SK-N-SH (cell line): ENCODE measurements at regions not wholly inside any gene's neighbourhood (a gene's known extent, or its start where the extent isn't known, plus 50 kb on each side); places are given as distances from the start of the nearest gene placed in this dataset.
A peak's percentile ranks its signal among the peaks of the same experiment; 100 is the strongest.

Experiments used
- CTCF ChIA-PET: fragments of 300-600, 350-600 bp; formaldehyde crosslinking; extraction: SDS; loops from one replicate; lab custom pipeline; 2021; lab: Yijun Ruan, JAX
- POLR2A ChIA-PET: fragments of 350-600 bp; sonication (Branson Sonifier 250); formaldehyde crosslinking; extraction: SDS; loops from one replicate; lab custom pipeline; 2020; ENCODE audit warnings: antibody characterized with exemption, inconsistent platforms; lab: Yijun Ruan, JAX
- DNase-seq: peaks from one replicate; pipeline ENCODE4 v3.0.0; 2012
- H2AFZ ChIP-seq: fragments of 200-600 bp; sonication (generic); 2 replicates; pipeline ENCODE4 v1.8.1; 2016; ENCODE audit warnings: antibody characterized with exemption, mild to moderate bottlenecking, low read depth
- H3F3A ChIP-seq: fragments of 200-600 bp; sonication (generic); replicated peaks from 2 replicates; pipeline ENCODE3; 2016; ENCODE audit warnings: antibody characterized with exemption, mild to moderate bottlenecking; ENCODE audit not compliant: insufficient read depth
- H3K27ac ChIP-seq, 2 experiments: fragments of 200-500 bp in 1 of 2; fragments of 200-600 bp in 1 of 2; sonication (Bioruptor generic) in 1 of 2; sonication (generic), shearing (Covaris generic) in 1 of 2; 2 replicates each; pipeline versions ENCODE4 v1.5.1 to v1.6.1; 2014 to 2016; ENCODE audit warnings: low read depth in 2 of 2, inconsistent platforms in 1 of 2, low read length in 1 of 2, mild to moderate bottlenecking in 1 of 2, mixed read lengths in 1 of 2
- H3K27me3 ChIP-seq: fragments of 200-600 bp; sonication (generic), shearing (Covaris generic); 2 replicates; pipeline ENCODE4 v1.6.1; 2016; ENCODE audit warnings: mixed run types; ENCODE audit not compliant: insufficient read depth
- H3K36me3 ChIP-seq, 2 experiments: fragments of 200-500 bp in 1 of 2; fragments of 200-600 bp in 1 of 2; sonication (Bioruptor generic) in 1 of 2; sonication (generic) in 1 of 2; replicated peaks in 1 of 2; 2 replicates each; pipeline versions ENCODE3 to v1.5.1; 2014 to 2016; ENCODE audit warnings: low read length in 1 of 2, mild to moderate bottlenecking in 1 of 2; ENCODE audit not compliant: insufficient read depth in 2 of 2, control insufficient read depth in 1 of 2
- H3K4me1 ChIP-seq, 2 experiments: fragments of 200-500 bp in 1 of 2; fragments of 200-600 bp in 1 of 2; sonication (Bioruptor generic) in 1 of 2; sonication (generic), shearing (Covaris generic) in 1 of 2; 2 replicates each; pipeline versions ENCODE4 v1.5.1 to v1.6.1; 2014 to 2016; ENCODE audit warnings: low read depth in 1 of 2, low read length in 1 of 2, mixed run types in 1 of 2; ENCODE audit not compliant: insufficient read depth in 2 of 2, control insufficient read depth in 1 of 2
- H3K4me2 ChIP-seq: fragments of 200-600 bp; sonication (generic), shearing (Covaris generic); 2 replicates; pipeline ENCODE4 v1.6.1; 2017; ENCODE audit warnings: mixed run types
- H3K4me3 ChIP-seq, 2 experiments: fragments of 200-500 bp in 1 of 2; fragments of 200-600 bp in 1 of 2; sonication (Bioruptor generic) in 1 of 2; sonication (generic), shearing (Covaris generic) in 1 of 2; 2 replicates each; pipeline versions ENCODE4 v1.5.1 to v1.8.1; 2014 to 2016; ENCODE audit warnings: low read depth in 2 of 2, inconsistent platforms in 1 of 2, low read length in 1 of 2, mild to moderate bottlenecking in 1 of 2, mixed read lengths in 1 of 2, moderate library complexity in 1 of 2
- H3K79me2 ChIP-seq: fragments of 200-600 bp; sonication (generic); 2 replicates; pipeline ENCODE4 v1.8.1; 2017; ENCODE audit warnings: mild to moderate bottlenecking; ENCODE audit not compliant: insufficient read depth
- H3K9ac ChIP-seq: fragments of 200-600 bp; sonication (generic); 2 replicates; pipeline ENCODE4 v1.6.1; 2017; ENCODE audit warnings: mixed run types
- H3K9me2 ChIP-seq: fragments of 200-600 bp; sonication (generic); 2 replicates; pipeline ENCODE4 v1.6.1; 2017; ENCODE audit warnings: mixed run types
- H3K9me3 ChIP-seq: fragments of 200-600 bp; sonication (generic); 2 replicates; pipeline ENCODE4 v1.6.1; 2017; ENCODE audit warnings: mixed run types, mild to moderate bottlenecking, moderate library complexity
- H4K20me1 ChIP-seq: fragments of 200-600 bp; sonication (generic); 2 replicates; pipeline ENCODE4 v1.6.1; 2017; ENCODE audit warnings: mild to moderate bottlenecking, mixed run types; ENCODE audit not compliant: insufficient read depth
- CHD2 ChIP-seq: fragments of 150-350 bp; IDR thresholded peaks from 2 replicates; pipeline ENCODE4 v1.6.1; 2018; ENCODE audit warnings: low read length; ENCODE audit not compliant: partially characterized antibody
- ELF1 ChIP-seq: IDR thresholded peaks from 2 replicates; pipeline ENCODE4 v1.4.0; 2012
- FOSL2 ChIP-seq: IDR thresholded peaks from 2 replicates; pipeline ENCODE4 v1.4.0; 2012; ENCODE audit warnings: low read depth, mild to moderate bottlenecking, moderate library complexity, borderline replicate concordance
- FOXM1 ChIP-seq: IDR thresholded peaks from 2 replicates; pipeline ENCODE4 v1.4.0; 2012; ENCODE audit warnings: low read depth, mild to moderate bottlenecking
- IRF3 ChIP-seq: fragments of 150-350 bp; IDR thresholded peaks from 2 replicates; pipeline ENCODE4 v1.6.1; 2016; ENCODE audit warnings: mild to moderate bottlenecking, low read depth, low read length
- MEF2A ChIP-seq: IDR thresholded peaks from 2 replicates; pipeline ENCODE4 v1.4.0; 2012; ENCODE audit warnings: low read depth, borderline replicate concordance
- MXI1 ChIP-seq: IDR thresholded peaks from 2 replicates; pipeline ENCODE4 v1.6.1; 2012; ENCODE audit warnings: mild to moderate bottlenecking, low read depth, low read length, improper control_type of control experiment
- NFIC ChIP-seq: IDR thresholded peaks from 2 replicates; pipeline ENCODE4 v1.4.0; 2012; ENCODE audit warnings: borderline replicate concordance
- NRF1 ChIP-seq: IDR thresholded peaks from 2 replicates; pipeline ENCODE4 v1.6.1; 2012; ENCODE audit warnings: low read depth, mild to moderate bottlenecking, low read length
- PBX3 ChIP-seq: IDR thresholded peaks from 2 replicates; pipeline ENCODE4; 2012
- POLR2AphosphoS5 ChIP-seq: IDR thresholded peaks from 2 replicates; pipeline ENCODE4 v1.6.1; 2012; ENCODE audit warnings: low read depth, low read length
- RAD21 ChIP-seq: IDR thresholded peaks from 2 replicates; pipeline ENCODE4 v1.6.1; 2012; ENCODE audit warnings: mild to moderate bottlenecking, low read length
- REST ChIP-seq: IDR thresholded peaks from 2 replicates; pipeline ENCODE4 v1.6.1; 2012; ENCODE audit warnings: mild to moderate bottlenecking, low read depth, low read length, moderate library complexity
- RFX5 ChIP-seq: IDR thresholded peaks from 2 replicates; pipeline ENCODE4 v1.6.1; 2012; ENCODE audit warnings: mild to moderate bottlenecking, improper control_type of control experiment, low read length
- SMC3 ChIP-seq: IDR thresholded peaks from 2 replicates; pipeline ENCODE4 v1.6.1; 2012; ENCODE audit warnings: low read depth, low read length, improper control_type of control experiment
- TAF1 ChIP-seq: IDR thresholded peaks from 2 replicates; pipeline ENCODE4 v1.6.1; 2012; ENCODE audit warnings: low read depth, mild to moderate bottlenecking, low read length, moderate library complexity, borderline replicate concordance
- TCF12 ChIP-seq: IDR thresholded peaks from 2 replicates; pipeline ENCODE4 v1.4.0; 2012
- USF1 ChIP-seq: IDR thresholded peaks from 2 replicates; pipeline ENCODE4 v1.4.0; 2012; ENCODE audit warnings: low read depth, borderline replicate concordance
- USF2 ChIP-seq: fragments of 150-350 bp; IDR thresholded peaks from 2 replicates; pipeline ENCODE4 v1.6.1; 2017; ENCODE audit warnings: antibody characterized with exemption, low read length, low read depth, borderline replicate concordance
- YY1 ChIP-seq: IDR thresholded peaks from 2 replicates; pipeline ENCODE4 v1.4.0; 2012; ENCODE audit warnings: low read depth, mild to moderate bottlenecking
- WGBS: methylation state at CpG from one replicate; pipeline ENCODE4 v1.1.6; 2017; ENCODE audit warnings: low lambda C conversion rate; 5-methylcytosine and 5-hydroxymethylcytosine counted together

GRCh38 chr12:131220331-131220685 lies 266.6 kb downstream of the ADGRD1 start:
- Histone ChIP-seq H3K27ac (no peak overlapping the region), H3K9me3 (no peaks in the 10 kb centered on the region), H3K4me2 (no peak overlapping the region), H3K9me2 (no peaks in the 10 kb centered on the region), H3K4me1 (peaks cover 0 to 26% of the 10 kb centered on the region in 2 experiments; a peak in 1 of 4 replicates), H3K4me3 (no peak overlapping the region), H3K79me2 (no peaks in the 10 kb centered on the region), H3K36me3 (no peaks in the 10 kb centered on the region), H3K9ac (no peak overlapping the region), H3F3A (no peaks in the 10 kb centered on the region)
- POLR2A ChIA-PET = no interaction called here
- WGBS = 42% methylated on average over 2 of the region's 6 CpGs
- no peak for TF ChIP-seq RFX5
- no peak for TF ChIP-seq FOXM1
- no peak for TF ChIP-seq FOSL2
- no peak for TF ChIP-seq USF2
- no peak for TF ChIP-seq RAD21
- no peak for TF ChIP-seq MEF2A
- TF ChIP-seq MXI1 = no peak
- no peak for TF ChIP-seq POLR2AphosphoS5
- no peak for TF ChIP-seq TCF12
- TF ChIP-seq ELF1 = no peak
- no peak for TF ChIP-seq TAF1
- TF ChIP-seq PBX3 = no peak
- no peak for TF ChIP-seq NRF1
- TF ChIP-seq, all 33 proteins: peak for 0
- CTCF ChIA-PET = interaction anchor here (1.1 kb wide), 1 partner anchor 10 kb away, joined by 4 read pairs; no protein-coding TSS in a partner anchor
- H3K27me3 ChIP-seq = no peaks in the 10 kb centered on the region
- DNase-seq = no peak
- H2AFZ ChIP-seq = no peak overlapping the region
- no peaks in the 10 kb centered on the region for H4K20me1 ChIP-seq

- peak; percentile 33 for DNase-seq
- WGBS = 53% methylated on average over 13 of the region's 17 CpGs
- no peak for TF ChIP-seq TAF1
- TF ChIP-seq REST = no peak
- no peak for TF ChIP-seq YY1
- no peak for TF ChIP-seq NRF1
- no peak for TF ChIP-seq IRF3
- TF ChIP-seq POLR2AphosphoS5 = no peak
- no peak for TF ChIP-seq NFIC
- no peak for TF ChIP-seq CHD2
- TF ChIP-seq MEF2A = no peak
- TF ChIP-seq SMC3 = no peak
- TF ChIP-seq RAD21 = no peak
- no peak for TF ChIP-seq USF1
These were observed 267.6 kb downstream of the ADGRD1 start for GRCh38 chr12:131221061-131221956.

More at GRCh38 chr12:131221061-131221956, 267.6 kb downstream of the ADGRD1 start:
- Histone ChIP-seq H3F3A (no peaks in the 10 kb centered on the region), H3K9me2 (no peaks in the 10 kb centered on the region), H3K36me3 (no peaks in the 10 kb centered on the region), H3K79me2 (no peaks in the 10 kb centered on the region), H2AFZ (no peak overlapping the region), H3K4me1 (peaks cover 0 to 26% of the 10 kb centered on the region in 2 experiments; a peak in 1 of 4 replicates), H3K4me2 (no peak overlapping the region), H3K9me3 (no peaks in the 10 kb centered on the region), H3K27me3 (no peaks in the 10 kb centered on the region), H4K20me1 (no peaks in the 10 kb centered on the region), H3K9ac (no peak overlapping the region), H3K4me3 (no peak overlapping the region), H3K27ac (no peak overlapping the region)
- CTCF ChIA-PET = no interaction called here
- POLR2A ChIA-PET = no interaction called here
